SU-DHL-6 (cell line): ENCODE measurements at regions not wholly inside any gene's neighbourhood (a gene's known extent, or its start where the extent isn't known, plus 50 kb on each side); places are given as distances from the start of the nearest gene placed in this dataset.

Source experiments
- CTCF ChIP-seq: fragments of 200-600 bp; sonication (generic); IDR thresholded peaks from one replicate; pipeline ENCODE4 v1.5.1; 2017; ENCODE audit warnings: antibody characterized with exemption, mild to moderate bottlenecking, low read length, moderate library complexity; ENCODE audit not compliant: insufficient read depth, poor library complexity, severe bottlenecking
- EZH2phosphoT487 ChIP-seq: fragments of 200-600 bp; sonication (generic), shearing (Covaris generic); conservative IDR thresholded peaks from 2 replicates; pipeline ENCODE4 v1.6.1; 2018; ENCODE audit warnings: mild to moderate bottlenecking, antibody characterized with exemption, low read length, moderate library complexity, mixed read lengths

DNA sequence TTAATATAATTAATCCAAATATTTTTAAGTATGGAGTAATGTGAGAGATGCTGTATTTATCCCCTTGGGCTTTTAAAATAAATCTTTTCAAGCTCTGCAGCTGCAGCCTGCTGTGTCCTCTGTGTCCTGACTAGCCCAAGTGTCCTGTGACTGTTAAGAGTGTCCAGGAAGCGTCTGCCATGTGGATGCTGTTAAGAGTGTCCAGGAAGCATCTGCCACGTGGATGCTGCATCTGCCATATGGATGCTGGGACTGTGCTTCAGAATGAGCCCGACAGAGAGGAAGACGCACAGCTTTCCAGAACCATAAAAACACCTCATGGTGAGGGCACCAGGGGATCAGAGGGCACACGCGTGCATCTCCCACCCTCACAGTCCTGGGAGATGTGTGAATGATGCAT, 307.2 kb downstream of the ADGRD1 start:
- TF ChIP-seq CTCF (no peak), EZH2phosphoT487 (no peak)
